ENCODE measurements at regions not wholly inside any gene's neighbourhood (a gene's known extent, or its start where the extent isn't known, plus 50 kb on each side); places are given as distances from the start of the nearest gene placed in this dataset.

DNA sequence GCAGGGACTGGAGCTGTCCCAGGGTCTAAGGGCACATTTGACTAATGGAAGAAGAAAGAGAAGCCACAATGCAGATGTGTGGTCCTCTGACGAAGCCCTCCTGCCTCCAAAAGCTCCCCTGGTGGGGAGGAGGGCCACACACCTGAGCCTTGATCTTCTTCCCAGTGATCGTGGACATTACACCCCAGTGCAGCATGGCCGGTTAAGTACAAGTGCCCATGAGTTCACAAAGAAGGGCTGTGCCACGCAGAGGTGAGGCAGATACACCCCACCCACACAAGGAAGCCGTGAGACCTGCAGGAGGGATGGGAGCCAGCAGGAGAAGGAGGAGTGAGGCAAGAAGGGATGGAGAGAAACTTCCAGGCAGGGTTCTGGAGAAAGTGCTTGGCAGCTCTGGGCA is 199.0 kb upstream of the MVB12B start:
- no peak for DNase-seq

DNA sequence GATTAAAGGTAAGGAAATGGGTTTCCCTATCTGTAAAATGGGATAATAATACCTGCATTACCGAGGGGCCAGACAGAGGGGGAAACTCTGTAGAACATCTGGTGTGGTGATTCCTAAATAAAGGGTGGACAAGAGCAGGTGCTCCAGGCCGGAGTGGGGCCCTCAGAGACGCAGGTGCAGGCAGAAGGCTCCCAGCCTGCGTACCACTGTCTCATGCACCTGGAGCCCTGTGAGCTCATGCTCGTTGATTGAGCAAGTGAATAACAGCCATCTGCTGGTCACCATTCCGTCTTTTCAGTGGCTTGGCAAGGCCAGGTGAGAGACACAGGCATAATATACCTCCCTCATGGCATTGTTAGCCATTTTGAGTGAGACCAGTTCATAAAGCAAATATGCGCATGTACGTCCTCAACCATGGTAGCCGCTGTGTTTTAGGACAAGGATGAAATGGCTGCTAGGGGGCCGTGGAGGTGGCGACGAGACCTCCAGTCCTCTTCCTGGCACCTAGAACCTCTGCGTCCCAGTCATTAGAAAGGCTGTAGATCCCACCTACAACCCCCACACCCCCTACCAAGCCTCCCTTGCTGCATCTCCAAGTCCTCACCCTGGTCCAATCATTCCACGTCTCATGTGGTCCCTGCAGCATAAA is 198.0 kb upstream of the MVB12B start:
- DNase-seq: no peak

DNA sequence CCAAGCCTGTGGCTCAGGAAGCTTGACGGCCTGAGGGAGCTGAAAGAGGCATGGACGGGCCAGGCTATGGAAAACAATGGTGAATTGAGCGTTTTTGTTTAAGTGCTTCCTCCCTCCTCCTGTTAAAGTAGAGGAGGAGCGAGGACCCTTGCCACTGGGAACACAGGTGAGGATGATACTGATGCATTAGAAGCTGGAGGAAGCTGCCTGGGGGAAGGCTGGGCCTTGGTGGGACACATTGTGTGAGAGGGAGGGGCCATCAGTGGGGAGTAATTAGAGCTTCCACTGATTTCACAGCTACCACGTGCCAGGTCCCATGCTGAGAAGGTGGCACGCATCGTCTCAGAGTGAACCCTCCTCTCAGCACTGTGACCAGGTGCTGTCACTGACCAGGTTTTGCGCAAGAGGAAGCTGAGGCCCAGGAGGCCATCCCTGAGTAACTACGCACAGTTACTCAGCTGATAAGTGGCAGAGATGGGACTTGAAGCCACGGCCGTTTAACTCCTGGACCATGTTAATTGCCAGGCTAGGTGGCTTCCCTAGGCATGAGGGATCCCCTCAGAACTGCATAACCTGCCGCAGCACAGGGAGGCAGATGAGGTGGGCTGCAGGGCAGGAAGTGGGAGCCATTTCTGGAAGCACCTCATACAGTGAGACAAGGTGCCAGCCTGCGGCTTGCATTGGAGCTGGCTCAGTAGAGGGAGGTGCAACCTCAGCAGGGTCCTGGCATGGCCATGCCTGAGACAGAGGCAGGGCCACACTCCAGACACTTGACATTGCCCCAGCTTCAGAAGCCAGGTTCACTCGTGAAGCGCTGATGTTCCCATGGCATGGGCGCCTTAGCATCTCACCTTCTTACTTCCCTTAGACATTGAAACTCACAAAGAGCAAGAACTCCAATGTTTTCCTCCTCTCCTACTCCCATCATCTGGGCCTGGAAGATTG is 195.3 kb upstream of the MVB12B start:
- DNase-seq: no peak

DNA sequence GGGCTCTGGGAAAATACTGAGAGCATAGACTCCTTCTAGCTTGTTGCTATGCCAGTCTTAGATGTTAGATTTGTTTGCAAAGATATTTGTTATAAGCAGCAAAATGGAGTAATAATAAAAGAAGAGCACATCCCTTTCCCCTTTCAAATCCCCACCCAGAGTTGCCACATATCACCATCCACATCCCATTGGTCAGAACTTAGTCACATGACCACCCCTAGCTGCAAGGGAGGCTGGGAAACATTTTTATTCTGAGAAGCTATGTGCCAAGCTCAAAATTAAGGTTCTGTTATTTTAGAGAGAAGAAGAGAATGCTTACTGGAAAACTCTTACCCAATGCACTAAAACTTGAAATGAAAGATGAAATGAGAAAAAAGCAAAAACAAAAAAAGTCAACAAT is 193.9 kb upstream of the MVB12B start:
- DNase-seq: no peak

DNA sequence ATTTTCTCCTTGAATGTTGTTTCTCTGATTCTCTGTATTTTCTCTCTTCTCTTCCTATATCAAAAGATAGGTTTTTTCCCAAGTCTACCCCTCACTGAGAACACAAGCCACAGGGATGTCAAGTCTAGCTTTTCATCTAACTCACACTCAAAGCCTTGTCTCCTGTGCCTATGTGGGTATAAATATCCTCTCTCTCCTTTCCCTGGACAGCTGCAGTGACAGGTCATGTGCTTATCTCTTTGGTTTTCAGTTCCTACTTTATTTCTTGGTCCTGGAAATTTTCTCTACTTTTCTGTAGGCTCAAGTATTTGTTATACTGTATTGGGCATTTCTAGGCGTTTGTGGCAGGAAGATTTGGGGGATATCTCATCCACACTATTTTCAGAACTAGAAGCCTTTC is 182.4 kb upstream of the MVB12B start:
- DNase-seq: no peak

DNA sequence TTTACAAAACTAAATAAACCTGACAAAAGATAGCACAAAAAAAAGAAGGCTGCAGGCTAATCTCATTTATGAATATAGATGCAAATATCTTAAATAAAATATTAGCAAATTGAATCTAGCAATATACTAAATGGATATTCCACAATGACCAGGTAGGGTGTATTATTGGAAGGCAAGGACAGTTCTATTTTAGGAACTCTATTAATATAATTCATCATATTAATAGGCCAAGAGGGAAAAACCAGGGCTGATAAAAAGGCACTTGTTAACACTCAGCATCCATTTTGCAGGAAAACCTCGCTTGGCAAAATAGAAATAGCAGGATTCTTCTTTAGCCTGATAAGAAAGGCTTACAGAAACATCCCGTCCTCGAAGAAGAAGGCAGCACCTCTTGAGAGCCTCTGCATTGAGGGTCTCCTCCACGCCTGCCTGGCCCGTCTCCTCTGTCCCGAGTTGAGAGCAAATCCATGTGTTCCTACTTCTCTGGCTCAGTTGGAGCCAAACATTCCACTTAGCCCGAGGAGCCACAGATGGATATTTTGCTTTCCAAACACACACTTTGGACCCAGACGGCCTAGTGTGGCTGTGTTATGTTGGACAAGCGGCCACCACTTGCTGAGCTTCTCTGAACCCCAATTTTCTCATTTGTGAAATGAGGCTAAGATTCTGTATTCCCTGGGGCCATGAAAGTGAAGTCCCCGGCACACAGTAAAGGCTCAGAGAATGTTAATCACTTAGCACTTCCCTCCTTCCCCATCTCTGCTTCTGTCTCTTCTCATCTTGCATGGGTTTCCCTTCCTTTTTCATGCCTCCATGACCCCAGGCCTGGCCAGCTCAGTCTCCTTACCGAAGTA is 181.8 kb upstream of the MVB12B start:
- DNase-seq: no peak

DNA sequence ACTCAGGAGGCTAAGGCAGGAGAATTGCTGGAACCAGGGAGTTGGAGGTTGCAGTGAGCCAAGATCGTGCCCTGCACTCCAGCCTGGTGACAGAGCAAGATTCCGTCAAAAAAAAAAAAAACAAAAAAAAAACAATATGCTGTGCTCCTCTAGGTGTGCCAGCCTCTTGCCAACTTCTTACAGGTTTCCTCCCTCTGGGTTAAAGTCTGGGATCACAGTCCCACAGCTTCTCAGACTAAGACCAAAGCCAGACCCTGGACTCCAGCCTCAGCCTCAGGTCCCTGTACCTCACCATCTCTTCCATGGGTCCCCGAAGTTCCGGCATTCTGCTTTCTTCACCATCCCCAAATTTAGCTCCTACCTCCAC is 180.8 kb upstream of the MVB12B start:
- DNase-seq: no peak

DNA sequence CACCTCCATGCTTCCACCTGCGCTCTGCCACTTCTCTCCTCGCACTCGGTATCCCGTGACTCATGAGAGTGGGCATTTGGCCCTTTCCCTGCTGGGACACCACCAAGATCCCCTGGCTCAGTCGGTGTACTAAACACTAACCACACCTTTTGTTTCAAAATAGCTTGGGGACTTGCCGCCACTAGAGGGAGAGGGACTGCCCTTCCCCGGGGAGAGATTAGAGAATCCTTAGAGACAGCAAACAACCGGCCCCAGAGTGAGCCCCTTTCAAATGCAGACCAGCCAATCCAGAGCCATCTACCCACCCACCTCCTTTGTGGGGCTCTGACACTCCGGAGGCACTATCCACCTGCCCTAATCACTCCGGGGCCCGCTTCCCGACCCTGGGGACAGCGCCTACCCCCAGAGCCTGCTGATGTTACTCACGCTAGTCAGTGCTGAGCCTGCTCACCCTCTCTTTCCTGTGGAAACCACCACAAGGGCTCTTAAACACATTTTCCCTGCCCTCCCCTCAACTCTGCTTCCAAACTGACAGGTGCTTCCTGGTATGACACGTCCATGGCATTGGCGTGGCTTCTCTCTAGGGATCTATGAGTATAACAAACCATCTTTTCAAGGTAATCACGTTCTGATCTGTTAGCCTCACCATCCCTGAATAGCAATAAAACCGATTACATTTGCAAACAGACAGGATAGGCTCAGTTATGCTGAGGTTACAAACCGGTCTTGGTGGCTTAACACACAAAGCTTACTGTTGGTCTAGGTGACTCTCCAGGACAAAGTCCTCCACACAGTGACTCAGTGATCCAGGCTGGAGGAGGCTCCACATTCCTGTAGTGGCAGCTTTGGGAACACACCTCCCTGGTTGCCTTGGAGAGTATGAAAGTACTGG is 180.1 kb upstream of the MVB12B start:
- DNase-seq: no peak

DNA sequence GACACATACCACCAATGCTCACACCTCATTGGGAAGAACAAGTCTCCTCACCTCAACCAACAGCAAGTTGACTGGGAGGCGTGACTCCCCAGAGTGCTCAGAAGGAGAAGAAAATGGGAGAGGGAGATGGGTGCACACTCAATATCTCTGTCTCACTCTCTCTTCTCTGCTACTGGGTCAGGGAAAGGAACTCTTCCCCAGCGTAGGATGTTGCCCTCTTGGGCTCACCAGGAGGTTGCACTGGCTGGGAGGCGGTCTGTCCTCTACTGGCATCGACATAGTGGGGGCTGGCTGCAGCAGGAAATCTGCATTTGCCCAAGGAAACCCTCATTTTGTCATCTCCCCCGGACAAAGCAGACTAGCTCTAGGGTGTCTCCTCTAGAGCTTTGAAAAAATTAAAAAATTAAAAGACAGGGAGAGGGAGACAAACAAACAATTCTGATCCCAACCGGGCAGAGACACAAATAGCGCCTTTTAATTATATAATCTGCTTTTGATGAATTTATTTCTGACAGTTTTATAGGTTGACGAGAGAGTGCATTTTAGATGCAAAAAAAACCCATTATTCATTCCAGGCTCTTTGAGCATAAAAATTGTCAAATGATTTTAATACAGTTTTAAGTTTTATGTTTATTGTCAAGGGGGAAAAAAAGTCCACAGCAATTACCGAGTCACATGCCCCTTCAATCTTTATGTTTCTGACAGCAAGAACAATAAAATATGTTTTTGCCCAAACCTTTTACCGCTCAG is 179.3 kb upstream of the MVB12B start:
- no peak for DNase-seq

DNA sequence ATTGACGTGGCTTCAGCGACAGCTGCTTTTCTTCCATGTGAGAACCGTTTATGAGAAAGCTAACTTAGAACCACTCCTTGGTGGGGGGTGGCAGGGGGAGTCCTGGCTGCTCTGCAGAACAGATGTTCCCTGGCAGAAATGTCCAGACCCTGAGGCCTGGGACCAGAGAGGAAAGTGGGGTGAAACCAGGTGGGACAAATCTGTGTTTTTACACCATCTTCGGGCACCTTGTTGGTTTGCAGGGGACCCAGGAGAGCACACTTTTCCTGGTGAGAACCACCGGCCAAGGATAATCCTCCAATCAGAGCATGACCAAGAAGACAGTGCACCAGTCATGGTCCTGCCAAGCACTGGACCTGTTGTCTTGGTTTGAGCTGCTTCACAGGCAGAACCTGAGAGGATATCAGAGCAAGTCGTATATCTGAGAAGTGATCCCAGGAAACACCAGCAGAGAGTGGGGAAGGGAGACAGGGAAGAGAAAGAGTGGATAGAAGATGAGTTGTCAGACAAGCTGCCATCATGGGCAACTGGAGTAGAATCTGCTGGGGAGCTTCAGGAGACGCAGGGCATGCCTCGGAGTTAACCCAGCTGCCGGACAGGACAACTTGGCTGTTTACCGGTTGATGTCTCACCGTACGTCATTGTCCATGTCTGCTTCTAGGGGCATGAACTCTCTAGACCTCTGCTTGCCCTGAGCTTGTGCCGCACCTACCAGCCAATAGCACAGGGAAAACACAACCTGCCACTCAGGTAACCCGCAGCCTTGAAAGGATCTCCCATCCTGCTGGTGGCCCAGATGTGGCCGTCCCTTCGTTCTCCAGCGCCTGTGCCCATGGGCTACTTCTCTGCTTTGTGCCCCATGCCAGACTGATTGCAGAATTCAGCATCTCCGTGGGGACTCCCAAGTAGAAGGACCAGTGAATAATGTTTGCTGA is 178.4 kb upstream of the MVB12B start:
- no peak for DNase-seq

DNA sequence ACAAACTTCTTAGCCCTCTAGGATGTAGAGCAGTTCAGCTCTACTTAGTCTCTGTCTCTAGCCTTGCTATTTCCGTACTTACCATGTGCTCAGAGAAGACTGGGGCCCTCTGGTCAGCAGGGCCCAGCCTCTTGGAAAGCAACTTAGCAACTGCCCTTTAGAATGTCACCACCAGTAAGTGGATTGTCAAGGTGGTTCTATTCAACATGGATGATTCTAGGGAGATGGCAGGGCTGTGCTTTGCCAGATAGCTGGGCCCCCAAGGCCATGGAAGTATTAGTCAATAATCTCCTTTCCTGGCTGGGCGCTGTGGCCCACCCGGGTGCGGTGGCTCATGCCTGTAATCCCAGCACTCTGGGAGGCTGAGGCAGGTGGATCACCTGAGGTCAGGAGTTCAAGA is 177.6 kb upstream of the MVB12B start:
- DNase-seq: no peak

DNA sequence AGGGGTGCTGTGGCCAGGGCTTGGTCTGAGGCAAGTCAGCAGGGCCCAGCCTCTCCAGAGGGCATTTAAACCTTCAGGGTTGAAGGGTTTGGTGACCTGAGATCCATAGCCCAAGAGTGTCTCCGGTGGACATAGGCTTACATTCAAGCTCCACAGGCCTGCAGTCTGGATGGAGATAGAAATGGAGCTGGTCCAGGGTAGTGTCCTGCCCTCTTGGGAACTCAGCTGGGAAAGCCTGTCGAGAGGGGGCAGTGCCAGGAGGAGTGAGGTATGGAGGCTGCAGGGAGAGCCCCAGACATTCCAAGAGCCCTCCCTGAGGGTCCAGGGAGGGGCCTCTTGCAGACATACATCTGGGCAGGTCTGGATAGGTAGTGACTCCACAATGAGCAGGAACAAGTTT is 177.0 kb upstream of the MVB12B start:
- no peak for DNase-seq

DNA sequence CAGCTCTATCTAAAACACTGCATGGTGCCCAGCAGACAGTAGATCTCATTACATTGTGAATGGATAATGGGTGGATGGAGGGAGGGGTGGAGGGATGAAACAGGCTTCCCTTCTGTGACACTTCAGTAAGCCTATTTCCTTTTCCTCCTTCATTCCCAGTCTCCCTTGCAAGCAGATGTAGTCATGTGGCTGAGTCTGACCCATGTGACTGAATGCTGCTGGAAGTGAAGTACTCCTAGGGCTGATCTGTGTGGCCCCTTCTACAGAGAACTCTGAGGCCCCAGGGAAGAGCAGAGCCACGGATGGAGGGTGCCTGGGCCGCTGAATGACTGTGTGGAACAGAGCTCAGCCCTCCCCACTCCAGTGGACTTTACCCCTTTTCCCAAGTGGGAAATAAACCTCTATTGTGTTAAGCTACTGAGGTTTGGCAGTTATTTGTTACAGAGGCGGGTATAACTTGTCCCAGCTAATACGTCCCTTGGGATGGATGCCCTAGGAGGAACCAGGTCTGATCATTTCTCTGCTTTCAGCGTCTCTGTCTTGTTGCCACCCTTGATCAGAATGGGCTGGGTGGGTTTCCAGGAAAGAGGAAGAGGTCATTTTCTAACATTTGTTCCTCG is 176.1 kb upstream of the MVB12B start:
- no peak for DNase-seq

DNA sequence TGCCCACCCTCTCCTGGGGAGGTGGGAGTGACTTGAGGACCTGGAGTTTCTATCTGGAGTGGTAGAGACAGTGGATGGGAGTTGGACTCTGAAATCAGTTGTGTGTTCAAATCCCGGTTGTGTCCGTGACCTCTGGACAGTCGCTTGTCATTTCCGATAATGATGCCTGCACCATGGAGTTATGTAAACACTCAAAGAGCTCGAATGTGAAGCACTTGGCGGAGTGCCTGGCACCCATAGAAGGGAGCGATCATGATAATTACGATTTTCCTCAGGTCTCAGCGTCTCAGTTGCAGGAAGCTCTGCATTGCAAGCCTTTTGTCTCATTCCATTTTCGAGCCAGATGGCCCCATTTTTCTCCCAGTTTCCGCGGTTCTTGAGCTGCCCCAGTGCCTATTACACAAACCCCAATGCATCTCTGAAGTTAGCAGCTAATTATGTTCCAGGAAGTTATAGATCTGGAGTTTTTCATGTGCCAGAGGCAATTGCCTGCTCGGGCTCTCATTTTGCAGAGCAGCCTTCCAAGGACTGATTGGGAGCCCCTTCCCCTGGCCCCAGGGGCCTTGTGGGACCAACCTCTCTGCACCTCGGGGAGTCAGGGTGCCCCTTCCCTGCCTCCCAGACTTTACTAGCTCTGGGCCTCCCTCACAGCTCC is 175.5 kb upstream of the MVB12B start:
- DNase-seq: no peak

DNA sequence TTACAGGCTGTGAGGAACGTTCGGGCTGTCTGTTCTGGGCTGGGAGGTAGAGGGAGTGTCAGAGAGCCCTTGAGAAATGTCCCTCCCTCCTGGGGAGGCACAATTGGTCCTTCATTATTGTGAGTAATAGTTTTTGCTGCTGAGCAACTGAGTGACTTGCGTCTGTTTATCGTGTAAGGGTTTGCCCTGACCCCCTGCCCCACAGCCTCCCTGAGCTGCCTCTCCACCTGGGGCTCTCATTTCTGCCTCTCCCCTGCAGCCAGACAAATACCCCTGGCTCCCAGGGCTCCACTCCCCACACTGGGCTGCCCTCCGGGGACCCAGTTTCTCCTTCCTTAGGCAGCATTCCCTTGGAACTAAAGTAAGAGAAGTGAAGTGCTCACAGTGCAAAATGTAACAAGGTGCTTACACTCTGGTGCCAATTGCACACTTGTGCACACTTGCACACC is 174.9 kb upstream of the MVB12B start:
- DNase-seq: no peak

DNA sequence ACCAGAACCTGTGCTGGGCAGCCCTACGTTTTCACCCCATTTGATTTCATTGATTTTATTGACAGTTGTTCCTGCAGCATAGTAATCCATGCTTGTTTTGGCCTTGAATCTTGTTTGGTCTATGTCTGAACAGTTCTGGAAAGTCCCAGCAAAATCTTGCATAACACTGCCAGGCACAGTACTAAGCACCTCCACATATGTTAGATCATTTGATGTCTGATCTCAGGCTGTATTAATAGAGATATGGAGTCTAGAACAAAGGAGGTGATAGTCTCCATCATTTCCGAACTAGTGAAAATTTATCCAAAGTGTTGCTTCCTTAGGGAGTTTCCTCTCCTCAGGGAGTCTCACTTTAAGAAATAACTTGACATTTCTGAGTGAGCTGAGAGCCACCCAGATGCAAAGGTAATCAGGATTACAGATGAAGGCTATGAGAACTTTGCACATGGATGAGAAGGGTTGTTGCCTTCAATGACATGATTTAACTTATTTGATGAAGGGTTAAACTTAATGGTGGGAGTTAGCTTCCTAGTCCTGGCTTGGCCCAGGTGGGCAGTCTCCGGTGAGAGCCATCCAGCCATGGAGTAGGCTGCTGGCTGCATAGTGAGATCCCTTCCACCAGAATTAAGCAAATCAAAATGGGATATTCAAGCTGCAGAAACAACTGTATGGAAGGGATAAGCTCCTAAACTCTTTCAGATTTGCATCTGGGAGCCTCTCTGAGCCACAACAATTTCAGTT is 173.8 kb upstream of the MVB12B start:
- no peak for DNase-seq

DNA sequence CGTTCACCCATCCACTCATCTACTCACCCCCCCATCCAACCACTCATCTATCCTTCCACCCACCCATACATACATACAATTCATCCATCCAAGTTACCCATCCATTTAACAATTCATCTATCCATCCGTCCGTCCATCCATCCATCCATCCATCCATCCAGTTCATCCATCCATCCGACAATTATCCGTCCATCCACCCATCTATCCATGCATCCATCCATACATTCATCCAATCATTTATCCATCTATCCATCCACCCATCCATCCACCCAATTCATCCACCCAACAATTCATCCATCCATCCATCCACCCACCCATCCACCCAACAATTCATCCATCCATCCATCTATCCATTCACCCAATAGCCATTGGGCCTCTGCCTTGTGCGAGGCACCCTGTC is 173.2 kb upstream of the MVB12B start:
- DNase-seq: no peak

DNA sequence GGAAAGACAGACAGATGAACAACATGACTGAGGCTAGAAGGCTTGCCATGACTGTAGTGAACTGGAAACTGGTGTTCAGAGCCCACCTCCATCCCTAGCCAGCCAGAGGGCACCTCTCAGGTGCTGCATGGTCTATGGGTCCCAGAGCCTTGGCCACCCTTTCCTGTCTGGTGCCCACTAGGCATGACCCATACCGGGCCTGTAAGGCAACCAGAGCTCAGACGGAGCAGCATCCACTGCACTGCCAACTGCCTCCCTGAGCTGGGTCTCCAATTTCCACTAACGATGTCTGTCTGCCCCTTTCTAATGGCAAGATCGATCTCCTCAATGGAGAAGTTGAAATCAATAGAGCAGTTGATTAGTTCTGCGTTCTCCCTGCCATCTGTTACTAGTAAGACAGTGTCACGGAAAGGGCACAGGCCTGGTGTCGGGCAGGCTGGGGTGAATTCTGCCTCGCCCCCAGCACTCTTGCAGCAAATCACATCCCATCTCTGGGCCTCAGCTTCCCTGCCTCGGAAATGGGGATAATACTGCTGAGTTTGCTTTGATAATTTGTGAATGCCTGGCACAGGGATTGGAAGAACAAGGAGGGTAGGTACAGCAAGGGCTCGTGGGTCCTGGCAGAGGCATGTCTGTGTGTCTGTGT is 172.3 kb upstream of the MVB12B start:
- DNase-seq: no peak

Measured in right forelimb (tissue), 1 donor.